ENCODE measurements at regions not wholly inside any gene's neighbourhood (a gene's known extent, or its start where the extent isn't known, plus 50 kb on each side); places are given as distances from the start of the nearest gene placed in this dataset.
"Not testable (repeated sequence)": the region's sequence is repeated elsewhere in the genome, so short reads cannot be mapped to it uniquely, and the experiment has no call there.

- no peak overlapping the region for H3K4me3 ChIP-seq
- no peaks in the 10 kb centered on the region for H3K36me3 ChIP-seq (ENCODE audit: control insufficient read depth in 4 of 4, insufficient read depth in 4 of 4, low read length in 4 of 4)
- H3K4me1 ChIP-seq (ENCODE audit: control insufficient read depth in 5 of 5, insufficient read depth in 5 of 5, low read length in 5 of 5), result no peaks in the 10 kb centered on the region
- no peak for ATAC-seq (ENCODE audit: insufficient read depth, low FRiP score)
- H3K27me3 ChIP-seq (ENCODE audit: control insufficient read depth in 3 of 3, insufficient read depth in 3 of 3, low read length in 2 of 3), result no peaks in the 10 kb centered on the region
- H3K9me3 ChIP-seq (ENCODE audit: control insufficient read depth in 4 of 4, insufficient read depth in 3 of 4, low read length in 3 of 4), result no peaks in the 10 kb centered on the region
- H3K27ac ChIP-seq (ENCODE audit: low read depth in 1 of 2, low read length in 1 of 2), result no peak overlapping the region
- DNase-seq, result no peak
- 82 to 85% methylated on average over 3 of the region's 3 CpGs for WGBS, 2 donors
- no peak for TF ChIP-seq CTCF (IDR thresholded peaks at IDR 0.05; ENCODE audit: control extremely low read depth, extremely low read depth)
- no peak overlapping the region for H3K9ac ChIP-seq (ENCODE audit: insufficient read depth in 1 of 2, low read length in 2 of 2)
These were observed 317.1 kb downstream of the BCAT1 start for GRCh38 chr12:24631676-24632426.

DNA sequence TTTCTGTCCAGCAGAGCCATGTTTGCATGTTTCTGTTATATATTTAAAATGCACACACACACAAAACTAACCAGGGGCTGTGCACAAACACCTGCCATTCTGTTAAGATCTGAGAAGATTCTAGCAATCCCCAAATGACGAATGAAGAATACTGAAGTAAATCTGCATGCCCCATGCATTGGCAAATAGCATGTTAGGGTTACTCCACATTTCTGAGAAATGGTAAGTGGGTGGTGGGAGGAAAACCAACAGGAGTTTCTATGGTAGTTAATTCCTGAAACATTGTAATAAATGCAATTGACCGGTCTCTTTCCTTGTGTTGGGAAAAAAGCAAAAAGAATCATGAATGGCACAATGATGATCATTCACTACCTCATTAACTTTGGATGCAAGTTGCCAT lies 318.0 kb downstream of the BCAT1 start:
- no peak overlapping the region for H3K4me3 ChIP-seq
- H3K9me3 ChIP-seq (ENCODE audit: control insufficient read depth in 4 of 4, insufficient read depth in 3 of 4, low read length in 3 of 4), result no peaks in the 10 kb centered on the region
- ATAC-seq (ENCODE audit: insufficient read depth, low FRiP score), result no peak
- no peaks in the 10 kb centered on the region for H3K36me3 ChIP-seq (ENCODE audit: control insufficient read depth in 4 of 4, insufficient read depth in 4 of 4, low read length in 4 of 4)
- DNase-seq, result no peak
- H3K9ac ChIP-seq (ENCODE audit: insufficient read depth in 1 of 2, low read length in 2 of 2), result no peak overlapping the region
- no peak for TF ChIP-seq CTCF (IDR thresholded peaks at IDR 0.05; ENCODE audit: control extremely low read depth, extremely low read depth)
- H3K27me3 ChIP-seq (ENCODE audit: control insufficient read depth in 3 of 3, insufficient read depth in 3 of 3, low read length in 2 of 3), result no peaks in the 10 kb centered on the region
- no peak overlapping the region for H3K27ac ChIP-seq (ENCODE audit: low read depth in 1 of 2, low read length in 1 of 2)
- WGBS, 2 donors, result 83 to 88% methylated on average over 2 of the region's 2 CpGs
- H3K4me1 ChIP-seq (ENCODE audit: control insufficient read depth in 5 of 5, insufficient read depth in 5 of 5, low read length in 5 of 5), result no peaks in the 10 kb centered on the region

GRCh38 chr12:24630446-24630845 lies 318.5 kb downstream of the BCAT1 start:
- H3K4me1 ChIP-seq (ENCODE audit: control insufficient read depth in 5 of 5, insufficient read depth in 5 of 5, low read length in 5 of 5), result no peaks in the 10 kb centered on the region
- H3K9me3 ChIP-seq (ENCODE audit: control insufficient read depth in 4 of 4, insufficient read depth in 3 of 4, low read length in 3 of 4), result no peaks in the 10 kb centered on the region
- no peaks in the 10 kb centered on the region for H3K36me3 ChIP-seq (ENCODE audit: control insufficient read depth in 4 of 4, insufficient read depth in 4 of 4, low read length in 4 of 4)
- H3K9ac ChIP-seq (ENCODE audit: insufficient read depth in 1 of 2, low read length in 2 of 2), result no peak overlapping the region
- DNase-seq (no peak), ATAC-seq (ENCODE audit: insufficient read depth, low FRiP score) (no peak)
- no peaks in the 10 kb centered on the region for H3K27me3 ChIP-seq (ENCODE audit: control insufficient read depth in 3 of 3, insufficient read depth in 3 of 3, low read length in 2 of 3)
- no peak for TF ChIP-seq CTCF (IDR thresholded peaks at IDR 0.05; ENCODE audit: control extremely low read depth, extremely low read depth)
- no peak overlapping the region for H3K4me3 ChIP-seq
- no peak overlapping the region for H3K27ac ChIP-seq (ENCODE audit: low read depth in 1 of 2, low read length in 1 of 2)
- WGBS, 2 donors, result 89 to 91% methylated on average over 1 of the region's 1 CpG

GRCh38 chr12:24625103-24625502 lies 323.8 kb downstream of the BCAT1 start:
- Histone ChIP-seq H3K9ac (ENCODE audit: insufficient read depth in 1 of 2, low read length in 2 of 2) (no peak overlapping the region), H3K9me3 (ENCODE audit: control insufficient read depth in 4 of 4, insufficient read depth in 3 of 4, low read length in 3 of 4) (peaks cover 0 to 2% (median 0%) of the 10 kb centered on the region in 4 donors), H3K27me3 (ENCODE audit: control insufficient read depth in 3 of 3, insufficient read depth in 3 of 3, low read length in 2 of 3) (no peaks in the 10 kb centered on the region), H3K4me1 (ENCODE audit: control insufficient read depth in 5 of 5, insufficient read depth in 5 of 5, low read length in 5 of 5) (no peaks in the 10 kb centered on the region), H3K27ac (ENCODE audit: low read depth in 1 of 2, low read length in 1 of 2) (no peak overlapping the region), H3K4me3 (no peak overlapping the region), H3K36me3 (ENCODE audit: control insufficient read depth in 4 of 4, insufficient read depth in 4 of 4, low read length in 4 of 4) (no peaks in the 10 kb centered on the region)
- WGBS, 2 donors, result 87 to 94% methylated on average over 2 of the region's 2 CpGs
- no peak for ATAC-seq (ENCODE audit: insufficient read depth, low FRiP score)
- DNase-seq, result no peak
- no peak for TF ChIP-seq CTCF (IDR thresholded peaks at IDR 0.05; ENCODE audit: control extremely low read depth, extremely low read depth)

DNA sequence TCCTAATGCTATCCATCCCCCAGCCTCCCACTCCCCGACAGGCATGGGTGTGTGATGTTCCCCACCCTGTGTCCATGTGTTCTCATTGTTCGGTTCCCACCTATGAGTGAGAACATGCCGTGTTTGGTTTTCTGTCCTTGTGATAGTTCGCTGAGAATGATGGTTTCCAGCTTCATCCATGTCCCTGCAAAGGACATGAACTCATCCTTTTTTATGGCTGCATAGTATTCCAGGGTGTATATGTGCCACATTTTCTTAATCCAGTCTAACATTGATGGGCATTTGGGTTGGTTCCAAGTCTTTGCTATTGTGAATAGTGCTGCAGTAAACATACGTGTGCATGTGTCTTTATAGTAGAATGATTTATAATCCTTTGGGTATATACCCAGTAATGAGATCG lies 328.9 kb downstream of the BCAT1 start:
- DNase-seq; H3K27me3 ChIP-seq (ENCODE audit: control insufficient read depth in 3 of 3, insufficient read depth in 3 of 3, low read length in 2 of 3); H3K4me3 ChIP-seq; H3K9me3 ChIP-seq (ENCODE audit: control insufficient read depth in 4 of 4, insufficient read depth in 3 of 4, low read length in 3 of 4); H3K36me3 ChIP-seq (ENCODE audit: control insufficient read depth in 4 of 4, insufficient read depth in 4 of 4, low read length in 4 of 4); H3K27ac ChIP-seq (ENCODE audit: low read depth in 1 of 2, low read length in 1 of 2); H3K9ac ChIP-seq (ENCODE audit: insufficient read depth in 1 of 2, low read length in 2 of 2); H3K4me1 ChIP-seq (ENCODE audit: control insufficient read depth in 5 of 5, insufficient read depth in 5 of 5, low read length in 5 of 5); ATAC-seq (ENCODE audit: insufficient read depth, low FRiP score): not testable (repeated sequence)
- WGBS, 2 donors, result 95 to 96% methylated on average over 6 of the region's 6 CpGs
